ENCODE measurements at regions not wholly inside any gene's neighbourhood (a gene's known extent, or its start where the extent isn't known, plus 50 kb on each side); places are given as distances from the start of the nearest gene placed in this dataset.

GRCh38 chr20:58579069-58579818, 64.0 kb upstream of the APCDD1L start:
- peaks cover 10% of the 10 kb centered on the region; the same call in 1 of the 2 replicates for H3K4me1 Mint-ChIP-seq (ENCODE audit: low read depth)
- no peak overlapping the region for H3K27ac Mint-ChIP-seq
- H3K27me3 Mint-ChIP-seq (ENCODE audit: insufficient read depth) = peaks cover 20% of the 10 kb centered on the region
- peaks cover 11% of the 10 kb centered on the region; the same call in 1 of the 2 replicates for H3K36me3 Mint-ChIP-seq (ENCODE audit: low read depth)
- H3K9me3 Mint-ChIP-seq = no peaks in the 10 kb centered on the region
- no peak for DNase-seq
- no peak overlapping the region for H3K4me3 Mint-ChIP-seq
- TF ChIP-seq, protein P1, sequence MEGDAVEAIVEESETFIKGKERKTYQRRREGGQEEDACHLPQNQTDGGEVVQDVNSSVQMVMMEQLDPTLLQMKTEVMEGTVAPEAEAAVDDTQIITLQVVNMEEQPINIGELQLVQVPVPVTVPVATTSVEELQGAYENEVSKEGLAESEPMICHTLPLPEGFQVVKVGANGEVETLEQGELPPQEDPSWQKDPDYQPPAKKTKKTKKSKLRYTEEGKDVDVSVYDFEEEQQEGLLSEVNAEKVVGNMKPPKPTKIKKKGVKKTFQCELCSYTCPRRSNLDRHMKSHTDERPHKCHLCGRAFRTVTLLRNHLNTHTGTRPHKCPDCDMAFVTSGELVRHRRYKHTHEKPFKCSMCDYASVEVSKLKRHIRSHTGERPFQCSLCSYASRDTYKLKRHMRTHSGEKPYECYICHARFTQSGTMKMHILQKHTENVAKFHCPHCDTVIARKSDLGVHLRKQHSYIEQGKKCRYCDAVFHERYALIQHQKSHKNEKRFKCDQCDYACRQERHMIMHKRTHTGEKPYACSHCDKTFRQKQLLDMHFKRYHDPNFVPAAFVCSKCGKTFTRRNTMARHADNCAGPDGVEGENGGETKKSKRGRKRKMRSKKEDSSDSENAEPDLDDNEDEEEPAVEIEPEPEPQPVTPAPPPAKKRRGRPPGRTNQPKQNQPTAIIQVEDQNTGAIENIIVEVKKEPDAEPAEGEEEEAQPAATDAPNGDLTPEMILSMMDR (IDR thresholded peaks at IDR 0.05) = no peak

GRCh38 chr20:58577871-58578598, 62.8 kb upstream of the APCDD1L start:
- TF ChIP-seq, protein P1 (IDR thresholded peaks at IDR 0.05) = no peak
- H3K36me3 Mint-ChIP-seq (ENCODE audit: low read depth) = peaks cover 11% of the 10 kb centered on the region; the same call in 1 of the 2 replicates
- H3K4me1 Mint-ChIP-seq (ENCODE audit: low read depth) = peaks cover 5% of the 10 kb centered on the region; the same call in 1 of the 2 replicates
- H3K4me3 Mint-ChIP-seq = no peak overlapping the region
- H3K9me3 Mint-ChIP-seq = no peaks in the 10 kb centered on the region
- DNase-seq = no peak
- peaks cover 20% of the 10 kb centered on the region for H3K27me3 Mint-ChIP-seq (ENCODE audit: insufficient read depth)
- no peak overlapping the region for H3K27ac Mint-ChIP-seq

- H3K27ac Mint-ChIP-seq = no peak overlapping the region
- H3K4me3 Mint-ChIP-seq = no peak overlapping the region
- DNase-seq = no peak
- H3K4me1 Mint-ChIP-seq (ENCODE audit: low read depth) = peaks cover 3% of the 10 kb centered on the region
- H3K27me3 Mint-ChIP-seq (ENCODE audit: insufficient read depth) = peaks cover 18% of the 10 kb centered on the region
- H3K36me3 Mint-ChIP-seq (ENCODE audit: low read depth) = peaks cover 8% of the 10 kb centered on the region; the same call in 1 of the 2 replicates
- H3K9me3 Mint-ChIP-seq = no peaks in the 10 kb centered on the region
- TF ChIP-seq, protein P1 (IDR thresholded peaks at IDR 0.05) = no peak
Observed at GRCh38 chr20:58577139-58577806, 62.1 kb upstream of the APCDD1L start.

GRCh38 chr20:58576603-58576970, 61.4 kb upstream of the APCDD1L start:
- H3K27ac Mint-ChIP-seq = no peak overlapping the region
- H3K9me3 Mint-ChIP-seq = no peaks in the 10 kb centered on the region
- no peak overlapping the region for H3K4me3 Mint-ChIP-seq
- DNase-seq = no peak
- H3K36me3 Mint-ChIP-seq (ENCODE audit: low read depth) = peaks cover under 1% of the 10 kb centered on the region; the same call in 1 of the 2 replicates
- peaks cover 15% of the 10 kb centered on the region for H3K27me3 Mint-ChIP-seq (ENCODE audit: insufficient read depth)
- TF ChIP-seq, protein P1 (IDR thresholded peaks at IDR 0.05) = no peak
- H3K4me1 Mint-ChIP-seq (ENCODE audit: low read depth) = peaks cover 10% of the 10 kb centered on the region

DNA sequence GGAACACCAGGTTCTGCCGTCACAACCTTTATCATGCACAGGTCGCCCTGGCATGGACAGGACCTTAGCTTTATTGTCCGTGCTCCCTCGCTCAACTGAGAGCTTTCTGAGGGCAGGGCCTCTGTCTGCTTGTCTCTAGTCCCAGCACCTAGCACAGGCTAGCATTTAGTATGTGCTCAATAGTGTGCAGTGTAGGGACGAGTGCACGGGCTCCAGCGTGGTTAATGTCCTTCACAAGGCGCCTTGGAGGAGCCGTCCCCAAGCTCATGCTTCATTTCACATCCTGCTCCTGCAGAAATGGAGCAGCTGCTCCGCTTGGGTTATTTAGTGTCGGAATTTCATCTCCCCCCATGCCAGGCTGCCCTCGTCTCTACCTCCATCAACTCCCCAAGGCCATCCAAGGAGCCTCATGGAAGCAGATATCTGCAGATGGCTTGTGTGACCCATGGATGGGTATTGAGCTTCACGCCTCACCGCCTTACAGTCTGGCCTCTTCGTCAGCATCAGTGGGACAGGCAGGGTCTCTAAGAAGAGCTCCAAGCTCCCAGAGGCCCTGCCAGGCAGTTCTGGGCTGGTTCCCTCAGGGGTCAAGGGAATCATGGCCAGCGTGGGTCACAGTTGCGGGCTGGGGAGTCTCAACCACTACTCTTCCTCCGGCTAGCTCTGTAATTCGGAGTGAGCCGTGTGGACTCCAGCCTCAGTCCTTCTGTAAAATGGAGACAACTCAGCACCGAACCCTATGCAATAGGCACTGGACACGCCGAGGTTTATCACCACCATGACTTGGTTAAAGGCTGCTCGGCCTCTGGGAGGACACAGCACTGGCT, 60.8 kb upstream of the APCDD1L start:
- Mint-ChIP-seq H3K36me3 (ENCODE audit: low read depth) (no peaks in the 10 kb centered on the region; the same call in 1 of the 2 replicates), H3K27me3 (ENCODE audit: insufficient read depth) (peaks cover 11% of the 10 kb centered on the region), H3K4me3 (no peak overlapping the region), H3K4me1 (ENCODE audit: low read depth) (peaks cover 16% of the 10 kb centered on the region), H3K9me3 (no peaks in the 10 kb centered on the region), H3K27ac (no peak overlapping the region)
- TF ChIP-seq, protein P1 (IDR thresholded peaks at IDR 0.05) = no peak
- no peak for DNase-seq
